Astrocyte of the spinal cord (primary cell): ENCODE measurements at regions not wholly inside any gene's neighbourhood (a gene's known extent, or its start where the extent isn't known, plus 50 kb on each side); places are given as distances from the start of the nearest gene placed in this dataset.

Experiments used
- DNase-seq: peaks from one replicate; pipeline ENCODE4 v3.0.0; 2011; ENCODE audit warnings: low read depth, low spot score
- H3K4me3 ChIP-seq: 2 replicates; pipeline ENCODE4 v1.5.1; 2011; ENCODE audit warnings: low read depth, mild to moderate bottlenecking, low read length, moderate library complexity
- in situ Hi-C: cut with HindIII; loops from 2 replicates; pipeline ENCODE4 v1.10.0; 2017; ENCODE audit warnings: low sequenced_read_pairs
- TF ChIP-seq, protein P1 (sequence below): IDR thresholded peaks from 2 replicates; pipeline ENCODE4 v1.5.1; 2012; ENCODE audit warnings: low read depth, mild to moderate bottlenecking, low read length, inconsistent platforms

DNA sequence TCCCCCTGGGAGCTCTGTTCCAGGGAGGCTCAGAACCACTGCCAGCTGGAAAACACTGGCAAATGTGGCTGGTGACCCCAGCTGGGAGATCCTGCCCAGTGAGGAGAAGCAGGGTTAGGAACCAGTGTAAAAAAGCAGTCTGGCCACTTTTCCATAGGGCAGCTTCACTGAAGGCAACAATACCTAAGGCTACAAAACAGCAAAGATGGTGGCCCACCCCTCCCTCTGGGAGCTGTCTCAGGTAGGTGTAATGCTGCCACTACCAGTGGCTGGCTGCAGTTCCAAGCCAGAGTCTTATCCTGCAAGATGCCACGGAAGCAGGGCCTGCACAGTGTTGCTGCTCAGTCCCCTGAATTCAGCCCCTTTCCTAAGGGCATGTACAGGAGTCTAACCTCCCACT lies 50.6 kb upstream of the ANO6 start:
- TF ChIP-seq, protein P1, sequence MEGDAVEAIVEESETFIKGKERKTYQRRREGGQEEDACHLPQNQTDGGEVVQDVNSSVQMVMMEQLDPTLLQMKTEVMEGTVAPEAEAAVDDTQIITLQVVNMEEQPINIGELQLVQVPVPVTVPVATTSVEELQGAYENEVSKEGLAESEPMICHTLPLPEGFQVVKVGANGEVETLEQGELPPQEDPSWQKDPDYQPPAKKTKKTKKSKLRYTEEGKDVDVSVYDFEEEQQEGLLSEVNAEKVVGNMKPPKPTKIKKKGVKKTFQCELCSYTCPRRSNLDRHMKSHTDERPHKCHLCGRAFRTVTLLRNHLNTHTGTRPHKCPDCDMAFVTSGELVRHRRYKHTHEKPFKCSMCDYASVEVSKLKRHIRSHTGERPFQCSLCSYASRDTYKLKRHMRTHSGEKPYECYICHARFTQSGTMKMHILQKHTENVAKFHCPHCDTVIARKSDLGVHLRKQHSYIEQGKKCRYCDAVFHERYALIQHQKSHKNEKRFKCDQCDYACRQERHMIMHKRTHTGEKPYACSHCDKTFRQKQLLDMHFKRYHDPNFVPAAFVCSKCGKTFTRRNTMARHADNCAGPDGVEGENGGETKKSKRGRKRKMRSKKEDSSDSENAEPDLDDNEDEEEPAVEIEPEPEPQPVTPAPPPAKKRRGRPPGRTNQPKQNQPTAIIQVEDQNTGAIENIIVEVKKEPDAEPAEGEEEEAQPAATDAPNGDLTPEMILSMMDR = no peak

DNA sequence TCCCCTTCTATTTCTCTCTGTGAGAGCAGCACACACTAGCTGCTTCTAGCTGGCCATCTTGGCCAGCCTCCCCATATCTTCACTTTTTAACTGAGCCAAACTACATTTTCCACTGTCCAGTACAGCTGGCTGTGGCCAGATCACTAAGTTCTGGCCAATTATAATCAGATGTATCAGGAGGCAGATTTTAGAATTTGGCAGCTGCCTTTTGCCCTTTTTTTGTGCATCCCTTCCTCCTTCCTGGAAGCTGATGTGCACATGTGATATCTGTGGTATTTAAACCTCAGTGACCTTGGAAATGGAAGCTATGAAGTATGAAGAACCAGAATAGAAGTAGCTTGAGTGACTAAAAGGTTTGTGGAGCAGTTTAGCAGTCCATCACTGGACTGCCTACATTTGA lies 49.8 kb upstream of the ANO6 start:
- TF ChIP-seq, protein P1 = no peak
- in situ Hi-C loops = no loop called here
- no peak for DNase-seq

More for the DNA sequence above, 50.6 kb upstream of the ANO6 start:
- in situ Hi-C loops = no loop called here
- no peak overlapping the region for H3K4me3 ChIP-seq
- no peak for DNase-seq

More for the DNA sequence above, 49.8 kb upstream of the ANO6 start:
- no peak overlapping the region for H3K4me3 ChIP-seq
